NCI-H128 (cell line): ENCODE measurements at regions not wholly inside any gene's neighbourhood (a gene's known extent, or its start where the extent isn't known, plus 50 kb on each side); places are given as distances from the start of the nearest gene placed in this dataset.

Experiments
- DNase-seq: peaks from one replicate; lab custom pipeline; 2025; ENCODE audit not compliant: unreplicated experiment; lab: John Stamatoyannopoulos, UW

DNA sequence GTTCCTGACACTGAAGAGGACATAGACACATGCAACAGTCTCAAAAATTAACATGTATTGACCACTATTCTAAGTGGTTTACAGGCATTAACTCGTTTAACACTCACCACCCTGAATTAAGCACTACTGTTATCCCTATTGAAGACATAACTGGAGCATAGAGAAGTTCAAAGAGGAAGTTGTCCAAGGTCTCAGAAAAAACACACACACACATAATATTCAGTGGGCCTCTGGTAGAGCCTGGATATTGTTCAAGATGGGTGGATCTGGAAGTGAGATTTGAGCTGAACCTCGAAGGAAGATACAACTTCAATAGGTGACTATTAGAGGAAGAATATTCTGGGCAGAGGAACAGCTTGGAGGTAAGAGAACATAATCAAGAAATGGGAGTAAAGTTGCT, 334.9 kb downstream of the HNRNPD start:
- DNase-seq = no peak

DNA sequence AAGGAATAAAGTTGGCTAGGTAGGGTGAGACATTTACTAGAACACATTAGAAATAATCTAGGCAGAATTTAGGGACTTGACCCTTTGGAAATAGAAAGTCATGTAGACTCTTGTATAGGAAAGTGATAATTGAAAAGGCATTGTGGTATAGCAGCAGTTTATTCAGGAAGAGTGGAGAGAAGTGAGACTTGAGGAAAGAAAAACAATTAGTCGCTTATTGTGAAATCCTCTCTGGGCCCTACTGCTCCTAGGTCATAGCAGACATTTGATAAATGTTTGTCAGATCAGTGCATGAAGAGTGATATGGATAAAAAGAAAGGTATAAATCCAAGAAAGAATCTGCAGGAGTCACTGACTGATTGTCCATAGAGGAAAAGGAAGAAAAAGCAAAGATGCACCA, 337.6 kb downstream of the HNRNPD start:
- DNase-seq = no peak

DNA sequence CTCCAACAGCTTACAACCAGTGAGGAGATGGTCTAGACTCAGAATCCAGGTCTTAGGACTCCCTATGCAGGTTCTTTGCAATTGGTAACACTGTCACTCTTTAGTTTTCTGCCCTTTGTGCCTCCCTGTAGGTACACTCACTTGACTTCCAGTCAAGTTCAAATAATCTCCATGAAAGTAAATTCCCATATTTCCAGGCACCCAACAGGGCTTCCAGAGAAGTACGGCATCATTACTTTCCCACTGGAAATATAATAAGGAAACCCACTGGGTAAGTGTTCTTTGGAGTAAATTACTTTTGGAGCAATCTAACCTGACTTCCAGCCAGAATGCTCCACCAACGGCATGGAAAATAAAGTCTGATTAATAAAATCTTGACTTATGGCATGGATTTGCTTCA, 338.9 kb downstream of the HNRNPD start:
- DNase-seq = no peak

DNA sequence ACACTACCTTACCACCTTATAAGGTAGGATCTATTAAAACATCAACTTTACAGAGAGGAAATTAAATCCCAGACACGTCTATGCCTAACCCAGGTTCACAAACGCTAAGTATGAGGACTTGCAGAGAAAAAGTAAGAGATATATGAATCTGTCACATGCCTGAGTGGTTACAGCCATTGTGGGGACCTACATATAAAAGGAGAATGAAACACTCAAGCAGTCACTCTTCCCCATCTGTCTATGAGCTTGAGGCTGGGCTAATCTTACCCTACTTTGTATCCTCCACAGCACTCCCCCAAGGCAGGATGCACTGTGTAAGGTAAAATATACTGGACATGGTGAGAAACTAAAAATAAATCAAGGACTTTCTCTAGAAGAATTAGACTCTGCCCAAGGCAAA, 339.9 kb downstream of the HNRNPD start:
- no peak for DNase-seq

DNA sequence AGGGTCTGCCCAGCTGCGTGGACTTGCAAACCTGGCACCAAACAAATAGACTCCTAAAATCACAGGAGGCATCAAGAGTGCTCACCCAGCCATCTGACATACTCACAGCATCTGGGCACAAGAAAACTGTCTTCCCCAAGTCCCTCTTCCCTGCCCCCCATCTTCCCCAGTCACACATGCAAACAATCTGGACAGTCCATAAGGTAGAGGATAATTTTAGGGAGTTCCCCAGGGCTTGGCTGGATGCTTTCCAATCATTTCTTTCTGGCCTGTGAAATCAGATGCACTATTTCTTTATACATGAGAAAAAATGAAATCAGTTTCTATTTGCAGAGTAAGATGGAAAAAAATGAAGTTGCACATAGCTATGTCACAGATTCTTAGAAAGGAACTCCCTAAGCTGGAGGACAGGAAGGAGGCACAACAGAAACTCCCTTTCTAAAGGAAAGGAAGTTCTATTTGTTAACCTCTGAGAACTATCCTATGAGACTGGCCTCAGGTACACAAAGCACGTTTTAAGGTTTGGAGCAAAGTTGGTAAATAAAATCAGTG, 342.3 kb downstream of the HNRNPD start:
- no peak for DNase-seq

DNA sequence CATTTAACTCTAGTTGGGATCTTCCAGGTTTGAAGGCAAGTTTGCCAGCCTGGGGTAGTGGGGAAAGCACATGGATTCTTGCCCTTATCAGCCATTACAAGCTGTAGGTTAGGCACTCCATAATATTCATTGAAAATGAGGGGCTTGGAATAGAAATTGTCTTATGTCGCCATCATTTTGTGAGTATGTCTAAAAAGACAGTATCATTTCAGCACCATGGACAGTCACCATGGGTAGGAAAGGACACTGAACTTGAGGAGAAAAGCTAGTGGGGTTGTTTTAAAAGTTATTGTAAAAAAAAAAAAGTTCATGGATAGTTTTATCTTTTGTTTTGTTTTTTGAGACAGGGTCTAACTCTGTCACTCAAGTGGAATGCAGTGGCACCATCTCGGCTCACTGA, 356.1 kb downstream of the HNRNPD start:
- no peak for DNase-seq

DNA sequence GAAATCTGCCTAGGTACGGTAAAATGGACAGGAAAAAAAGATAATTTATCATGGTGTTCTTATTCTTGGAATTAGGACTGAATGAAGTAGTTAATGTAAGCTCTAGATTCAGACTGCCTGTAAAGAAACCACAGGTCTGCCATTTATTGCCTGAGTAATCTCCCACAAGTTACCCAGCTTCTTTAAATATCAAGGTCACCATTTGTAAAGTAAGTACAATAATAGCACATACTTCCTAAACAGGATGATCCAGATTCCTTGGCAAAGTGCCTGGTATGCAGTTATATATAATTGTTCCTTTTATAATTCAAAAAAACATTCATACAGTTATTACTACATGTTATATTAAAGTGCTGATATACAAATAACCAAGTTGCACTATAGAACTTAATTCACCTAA, 368.6 kb downstream of the HNRNPD start:
- DNase-seq = no peak

DNA sequence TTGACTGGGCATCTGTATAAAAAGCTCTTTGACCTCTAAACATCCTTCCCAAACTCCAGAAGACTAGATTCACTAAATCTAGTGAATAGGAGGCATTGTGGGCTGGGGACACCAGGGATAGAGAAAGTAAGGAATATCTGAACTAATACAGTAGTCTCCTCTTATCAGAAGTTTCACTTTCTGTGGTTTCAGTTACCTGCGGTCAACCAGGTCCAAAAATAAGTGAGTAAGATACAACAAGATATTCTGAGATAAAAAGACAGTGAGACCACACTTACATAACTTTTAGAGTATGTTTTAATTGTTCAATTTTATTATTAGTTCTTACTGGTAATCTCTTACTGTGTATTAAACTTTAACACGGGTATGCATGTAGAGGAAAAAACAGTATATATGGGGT, 376.5 kb downstream of the HNRNPD start:
- DNase-seq = no peak

DNA sequence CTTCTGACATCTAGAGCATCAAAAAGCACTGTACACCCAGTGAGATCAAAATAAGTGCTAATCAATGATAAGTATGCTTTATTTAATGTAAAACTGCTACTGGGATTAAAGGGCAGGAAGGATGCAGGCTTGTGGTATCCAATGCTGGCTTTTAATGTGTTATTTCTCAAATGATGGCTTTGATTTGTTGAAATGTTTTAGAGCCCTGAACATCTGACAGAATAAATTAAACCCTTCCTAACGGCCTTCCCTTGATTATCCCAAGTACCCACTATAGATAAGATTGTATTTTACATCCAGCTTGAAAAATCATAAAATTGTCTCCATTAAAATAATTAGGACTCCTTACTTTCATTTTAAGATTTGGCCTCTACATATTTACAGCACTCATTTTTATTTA, 382.9 kb downstream of the HNRNPD start:
- DNase-seq = no peak

DNA sequence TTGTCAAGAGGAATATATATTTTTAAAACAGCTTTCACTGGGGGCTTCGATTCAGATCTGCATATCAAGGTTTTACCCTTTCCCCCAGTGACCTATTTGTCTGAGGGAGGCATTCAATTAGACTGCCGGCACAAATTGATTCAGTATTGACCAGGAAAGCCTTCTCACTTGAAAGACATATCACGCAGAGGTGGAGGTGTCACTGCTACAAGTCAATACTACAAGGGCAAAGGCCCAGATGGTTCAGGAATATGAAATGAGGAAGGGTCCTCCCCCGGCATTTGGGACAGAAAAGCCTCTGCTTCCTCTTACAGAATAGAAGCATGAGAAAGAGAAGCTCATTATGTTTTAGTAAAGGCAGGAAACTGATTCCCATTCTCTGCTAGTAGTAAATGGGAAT, 383.6 kb downstream of the HNRNPD start:
- DNase-seq = no peak

DNA sequence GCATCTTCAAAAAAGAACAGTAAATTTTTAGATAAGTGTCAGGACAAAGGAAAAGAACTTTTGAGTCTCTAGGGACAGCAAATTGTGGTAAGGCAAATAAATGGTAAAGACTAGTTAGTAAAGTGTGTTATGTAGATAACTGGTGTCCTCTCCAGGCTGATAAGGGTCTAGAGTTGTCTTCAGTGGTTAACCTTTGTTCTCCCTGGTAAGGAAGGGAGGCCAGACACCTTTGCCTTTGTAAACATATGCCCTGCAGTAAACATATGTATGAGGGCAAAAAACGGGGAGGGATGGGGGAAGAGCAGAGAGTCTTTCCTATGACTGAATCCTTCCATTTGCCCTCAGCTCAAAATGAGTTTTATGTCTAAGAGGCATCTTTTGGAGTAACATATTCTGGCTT, 384.6 kb downstream of the HNRNPD start:
- DNase-seq = no peak

DNA sequence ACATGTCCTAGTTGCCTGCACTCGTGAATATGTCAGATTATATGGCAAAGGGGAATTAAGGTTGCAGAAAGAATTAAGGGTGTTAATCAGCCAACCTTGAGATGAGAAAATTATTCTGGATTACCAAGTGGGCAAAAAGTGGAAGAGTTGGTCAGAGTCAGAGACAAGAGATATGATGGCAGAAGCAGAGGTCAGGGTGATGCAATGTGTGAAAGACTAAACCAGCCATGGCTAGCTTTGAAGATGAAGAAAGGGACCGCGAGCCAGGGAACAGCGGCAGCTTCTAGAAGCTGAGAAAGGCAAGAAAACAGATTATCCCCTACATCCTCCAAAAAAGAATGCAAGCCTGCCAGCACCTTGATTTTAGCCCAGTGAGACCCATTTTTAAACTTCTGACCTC, 385.6 kb downstream of the HNRNPD start:
- DNase-seq = no peak

DNA sequence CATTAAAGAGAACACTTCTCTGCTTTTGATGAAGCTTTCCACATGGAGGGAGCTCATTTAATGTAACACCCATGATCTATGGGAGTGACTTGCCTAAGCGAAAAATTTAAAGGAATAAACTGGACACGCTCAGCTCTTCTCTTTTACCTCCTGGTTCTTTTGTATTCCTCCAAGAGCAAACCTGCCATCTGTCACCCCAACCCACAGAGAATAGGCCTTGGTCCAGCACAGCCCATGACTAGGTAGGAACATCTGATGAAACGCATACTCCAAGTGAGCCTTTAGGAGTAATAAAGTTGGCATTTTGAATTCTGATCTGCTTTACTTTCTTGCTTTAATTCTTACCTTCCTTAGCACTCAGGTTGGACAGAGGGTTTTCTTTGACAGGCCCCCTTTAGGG, 389.0 kb downstream of the HNRNPD start:
- DNase-seq = no peak

DNA sequence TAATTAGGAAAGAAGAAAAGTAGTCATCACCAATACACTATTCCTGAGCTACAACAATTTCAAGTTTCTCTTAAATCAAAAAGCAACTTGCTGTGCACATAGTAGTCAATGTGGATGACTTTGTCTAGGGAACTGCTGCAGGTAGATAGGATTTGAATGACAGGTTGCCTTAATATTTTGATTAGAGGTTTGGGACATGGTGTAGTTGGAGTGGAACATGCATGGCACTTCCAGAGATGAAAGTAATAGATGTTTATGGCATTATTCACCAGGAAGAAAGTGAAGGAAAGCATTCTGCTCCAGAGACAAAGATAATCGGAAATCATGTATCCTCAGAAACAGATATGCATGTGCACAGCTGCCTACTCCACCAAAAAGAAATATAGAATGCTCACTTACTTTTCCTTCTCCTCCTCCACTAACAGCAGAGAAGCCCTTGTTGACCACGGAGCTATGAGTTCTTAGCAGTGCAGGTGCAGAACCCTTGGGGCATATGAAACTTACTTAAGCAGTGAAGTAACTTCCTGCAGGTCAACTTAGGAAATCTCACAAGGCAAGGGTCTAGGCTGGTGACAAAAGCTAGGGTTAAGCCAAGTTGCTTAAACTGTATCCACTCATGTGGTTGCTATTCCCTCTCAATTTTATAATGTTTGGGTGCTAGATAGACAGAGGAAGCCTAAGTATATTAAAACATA, 390.8 kb downstream of the HNRNPD start:
- DNase-seq = no peak

DNA sequence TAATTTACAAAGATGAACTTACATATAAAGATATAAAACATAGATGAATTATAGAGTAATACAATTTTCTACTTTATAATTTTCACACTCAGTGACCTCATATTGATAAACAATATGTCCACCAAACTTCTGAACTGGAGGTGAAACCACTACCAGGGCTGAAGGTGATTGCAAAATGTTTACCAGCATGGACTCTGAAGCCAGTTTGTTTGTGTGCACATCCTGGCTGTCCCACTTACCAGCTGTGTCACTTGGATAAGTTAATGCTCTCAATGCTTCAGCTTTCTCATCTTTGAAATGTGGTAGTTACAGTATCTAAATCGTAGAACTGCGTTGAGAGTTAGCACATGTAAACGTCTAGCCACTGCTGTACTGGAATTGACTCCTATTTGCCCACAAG, 392.6 kb downstream of the HNRNPD start:
- DNase-seq = no peak

DNA sequence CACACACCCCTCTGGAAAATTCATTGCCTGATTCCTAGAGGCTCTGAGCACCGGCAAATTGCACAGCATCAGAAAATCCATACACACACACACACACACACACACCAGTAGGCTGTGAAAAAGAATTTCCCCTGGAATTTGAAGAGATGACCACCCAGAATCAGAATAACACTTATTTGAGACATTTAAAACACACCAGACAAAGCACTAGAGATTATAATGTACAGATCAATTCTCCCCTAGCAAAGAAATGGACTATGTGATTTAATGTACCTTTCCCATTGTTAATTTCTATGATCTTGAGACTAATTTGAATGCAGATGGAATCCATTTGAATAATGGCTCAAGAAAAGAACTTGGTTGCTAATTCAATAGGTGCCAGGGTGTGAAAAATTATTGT, 399.3 kb downstream of the HNRNPD start:
- no peak for DNase-seq

DNA sequence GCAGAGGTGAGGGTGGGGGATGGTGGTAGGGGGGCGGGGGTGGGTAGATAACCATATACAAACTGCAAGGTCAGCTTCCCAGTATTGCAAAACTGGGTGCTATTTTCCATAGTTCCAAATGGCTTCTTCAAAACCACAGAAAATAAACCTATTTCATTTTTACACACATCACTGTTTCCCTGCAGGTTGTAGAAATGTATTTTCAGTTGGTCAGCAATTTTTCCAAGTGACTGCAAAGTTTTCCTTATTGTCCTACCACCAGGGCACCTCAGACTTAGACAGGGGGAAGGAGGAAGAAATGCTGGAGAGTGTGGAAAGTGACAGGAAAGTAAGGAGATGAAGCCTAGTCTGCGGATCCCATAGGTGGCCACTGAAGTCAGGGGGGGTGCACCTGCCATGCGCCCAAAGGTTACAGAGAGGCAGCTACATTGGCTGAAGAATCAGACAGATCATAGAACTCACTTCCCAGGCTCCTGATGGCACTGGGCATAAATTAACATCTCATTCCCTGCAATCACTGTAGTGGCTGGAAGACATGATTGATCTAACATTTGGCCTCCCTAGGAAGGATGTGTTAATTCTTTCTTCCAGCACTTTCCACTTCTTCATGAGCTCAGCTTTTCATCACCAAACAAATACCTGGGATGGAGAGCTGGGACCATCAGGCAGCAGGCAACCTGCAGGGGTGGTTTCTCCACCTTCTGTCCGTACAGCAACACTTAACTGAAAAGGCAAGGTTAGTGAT, 402.0 kb downstream of the HNRNPD start:
- DNase-seq = no peak

DNA sequence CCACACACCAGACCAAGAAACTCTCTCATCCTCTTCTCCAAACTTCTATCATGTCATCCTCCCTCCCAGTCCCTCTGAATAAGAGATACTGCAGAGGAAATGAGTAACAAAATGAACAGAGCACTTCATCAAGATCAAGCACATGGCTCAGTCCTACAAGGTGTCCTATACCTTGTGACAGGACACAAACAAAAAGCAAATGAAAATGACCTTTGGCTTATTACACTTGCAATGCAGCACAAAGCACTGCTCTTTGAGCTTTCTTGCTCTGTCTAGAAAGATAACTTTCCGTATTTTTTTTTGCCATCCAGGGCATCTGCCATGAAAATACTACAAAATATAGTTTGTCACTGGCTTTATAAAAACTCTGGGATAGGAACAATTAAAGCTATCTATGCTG, 402.7 kb downstream of the HNRNPD start:
- no peak for DNase-seq

DNA sequence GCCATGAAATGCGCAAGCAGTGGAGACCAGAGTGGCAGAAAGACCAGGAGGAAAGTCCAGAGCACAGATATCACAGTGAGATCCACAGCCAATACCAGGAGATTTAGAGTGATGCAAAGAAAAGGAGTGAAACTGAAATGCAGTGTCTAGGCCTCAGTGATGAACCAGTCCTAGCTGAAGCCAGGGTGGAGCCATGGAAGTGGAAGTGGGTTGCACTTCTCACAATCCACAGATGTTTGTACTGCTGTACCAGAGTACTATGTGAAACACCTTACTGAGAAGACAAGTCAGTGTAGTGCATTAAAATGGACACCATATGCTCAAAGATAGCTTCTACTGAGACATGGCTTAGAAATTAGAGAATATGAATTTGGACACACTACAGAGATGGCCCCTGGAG, 403.3 kb downstream of the HNRNPD start:
- DNase-seq = no peak

DNA sequence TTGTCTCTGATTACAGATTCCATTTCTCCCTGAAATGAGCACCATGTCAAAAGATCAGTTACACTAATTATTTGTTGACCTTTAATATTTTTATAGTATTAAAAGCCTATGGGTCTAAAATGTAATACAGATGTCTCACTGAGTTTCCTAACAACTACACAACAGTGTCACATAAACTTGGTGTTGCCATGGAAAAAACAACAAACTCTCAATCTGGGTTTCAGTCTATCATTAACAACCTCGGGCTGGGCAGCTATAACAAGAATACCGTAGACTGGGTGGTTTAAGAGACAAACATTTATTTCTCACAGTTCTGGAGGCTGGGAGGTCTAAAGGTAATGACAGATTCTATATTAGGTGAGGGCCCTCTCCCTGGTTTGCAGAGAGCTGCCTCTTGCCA, 407.1 kb downstream of the HNRNPD start:
- DNase-seq = no peak

DNA sequence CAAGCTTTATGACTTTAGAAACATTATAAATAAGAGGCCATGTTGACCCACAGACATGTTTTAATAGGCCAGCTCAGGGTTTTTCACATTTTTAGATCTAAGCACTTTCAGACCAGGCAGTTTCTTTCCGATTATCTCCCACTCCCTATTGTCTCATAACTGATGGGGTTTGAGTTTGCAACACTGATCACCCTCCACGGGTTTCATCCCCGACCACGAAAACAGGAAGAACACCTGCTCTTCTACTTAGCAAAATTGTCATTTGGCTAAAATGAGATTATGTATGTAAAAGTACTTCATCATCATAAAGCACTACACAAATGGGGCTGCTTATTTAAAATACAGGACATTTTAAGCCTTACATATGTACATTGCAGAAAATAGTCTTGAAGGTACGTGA, 407.9 kb downstream of the HNRNPD start:
- DNase-seq = no peak

DNA sequence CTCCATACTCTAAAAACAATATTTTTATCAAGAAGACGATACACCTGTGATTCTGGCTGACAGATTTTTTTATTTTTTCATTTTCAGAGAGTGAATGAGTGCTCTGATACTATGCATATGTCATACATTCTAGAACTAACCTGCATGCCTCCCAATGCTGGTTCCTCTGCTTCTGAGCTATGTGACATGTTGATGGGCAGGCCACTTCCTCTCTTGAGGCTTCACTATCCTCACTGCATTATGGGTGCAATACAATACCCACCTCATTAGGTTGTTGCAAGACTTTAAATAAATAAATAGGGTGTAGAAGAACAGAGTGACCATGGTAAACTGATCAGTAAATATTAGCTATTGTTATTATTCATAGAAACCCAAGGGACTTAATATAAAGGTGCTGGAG, 408.3 kb downstream of the HNRNPD start:
- DNase-seq = no peak

DNA sequence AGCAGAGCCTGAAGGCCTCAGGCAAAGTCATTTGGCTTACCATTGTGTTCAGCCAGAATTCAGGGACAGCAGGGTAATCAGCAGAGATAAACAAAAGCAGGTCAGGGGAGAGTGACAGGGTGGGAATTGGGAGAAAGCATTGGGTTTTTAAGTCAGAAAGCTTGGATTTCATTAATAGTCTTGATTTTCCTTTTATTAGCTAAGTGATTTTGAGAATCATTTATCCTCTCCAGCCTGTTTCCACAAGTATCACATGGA, 410.1 kb downstream of the HNRNPD start:
- no peak for DNase-seq
